ENCODE measurements at regions not wholly inside any gene's neighbourhood (a gene's known extent, or its start where the extent isn't known, plus 50 kb on each side); places are given as distances from the start of the nearest gene placed in this dataset.

GRCh38 chr11:80914311-80914710, 1473.5 kb upstream of the TENM4 start:
- ChIA-PET POLR2A (ENCODE audit: unreplicated experiment) (no interaction called here), CTCF (no interaction called here)
- dilution Hi-C loops (cut with HindIII; ENCODE audit: low sequenced_read_pairs, unreplicated experiment) (no loop called here), in situ Hi-C loops (cut with MboI; ENCODE audit: low sequenced_read_pairs) (no loop called here), intact Hi-C loops (cut with micrococcal nuclease) (no loop called here)
- H3K9me3 ChIP-seq (ENCODE audit: control insufficient read depth, insufficient read depth, low read length) = no peaks in the 10 kb centered on the region
- BruUV-seq (replicated peaks) = no TSS peak
- no peak overlapping the region for H2AK9ac ChIP-seq (replicated peaks; ENCODE audit: low read depth, low read length, poor library complexity)
- H3K56ac ChIP-seq (ENCODE audit: extremely low read depth, insufficient read depth, low read length) = no peak overlapping the region
- H4K8ac ChIP-seq (ENCODE audit: low read depth in 2 of 2, low read length in 2 of 2) = no peak overlapping the region
- no peak overlapping the region for H3K9ac ChIP-seq (ENCODE audit: low read depth, low read length)
- no peak overlapping the region for H2BK20ac ChIP-seq (ENCODE audit: low read depth, low read length)
- H3K9me1 ChIP-seq (ENCODE audit: insufficient read depth, low read length) = no peaks in the 10 kb centered on the region
- no peak overlapping the region for H4K91ac ChIP-seq (ENCODE audit: insufficient read depth, low read depth, low read length)
- H4K20me1 ChIP-seq (ENCODE audit: insufficient read depth, low read length) = no peaks in the 10 kb centered on the region
- no peak overlapping the region for H2BK120ac ChIP-seq (ENCODE audit: low read depth, low read length)
- H4K5ac ChIP-seq (ENCODE audit: low read depth, low read length) = no peak overlapping the region
- no peak overlapping the region for H2BK15ac ChIP-seq (ENCODE audit: low read depth, low read length)
- H3K23ac ChIP-seq (ENCODE audit: low read depth, low read length) = no peak overlapping the region
- no peaks in the 10 kb centered on the region for H3K4me1 ChIP-seq (ENCODE audit: control insufficient read depth, insufficient read depth, low read length)
- no peaks in the 10 kb centered on the region for H3K79me1 ChIP-seq (ENCODE audit: low read depth in 1 of 2, low read length in 2 of 2)
- no peaks in the 10 kb centered on the region for H3K36me3 ChIP-seq (ENCODE audit: control insufficient read depth, insufficient read depth, low read length)
- no peak overlapping the region for H3K4ac ChIP-seq (ENCODE audit: low read depth, low read length)
- H3K27ac ChIP-seq (ENCODE audit: insufficient read depth, low read length) = no peak overlapping the region
- ATAC-seq (ENCODE audit: low read depth) (no peak), DNase-seq (no peak)
- H3K4me2 ChIP-seq (ENCODE audit: low read depth, low read length) = no peak overlapping the region
- H3K14ac ChIP-seq (replicated peaks; ENCODE audit: low read depth, low read length) = no peak overlapping the region
- H3K27me3 ChIP-seq (ENCODE audit: control insufficient read depth, insufficient read depth, low read length) = no peaks in the 10 kb centered on the region
- H3K4me3 ChIP-seq (ENCODE audit: insufficient read depth, low read depth, low read length) = no peak overlapping the region
- no CpG with 5 or more reads among the region's 1 CpG for WGBS, 2 experiments (ENCODE audit: extremely low coverage in 2 of 2, insufficient read length in 1 of 2)
- no peak overlapping the region for H3K18ac ChIP-seq (ENCODE audit: low read depth, low read length)
- no peak overlapping the region for H2BK5ac ChIP-seq (ENCODE audit: low read depth, low read length, poor library complexity, severe bottlenecking)
- TF ChIP-seq USF2 (IDR thresholded peaks at IDR 0.05; ENCODE audit: low read depth, low read length) = no peak
- TF ChIP-seq CEBPB (IDR thresholded peaks at IDR 0.05; ENCODE audit: low read depth, low read length) = peak; percentile 22; the same call in 1 of the 2 replicates
- H2AK5ac ChIP-seq (ENCODE audit: low read depth, low read length) = no peak overlapping the region
- H2AFZ ChIP-seq (replicated peaks; ENCODE audit: low read length, poor library complexity) = no peak overlapping the region
